K562 (cell line): ENCODE measurements at regions not wholly inside any gene's neighbourhood (a gene's known extent, or its start where the extent isn't known, plus 50 kb on each side); places are given as distances from the start of the nearest gene placed in this dataset.

Experiments used
- CEBPZ ChIP-seq: fragments of 150-350 bp; IDR thresholded peaks from 2 replicates; pipeline ENCODE4 v1.6.1; 2014; ENCODE audit warnings: low read depth, mild to moderate bottlenecking, low read length, borderline replicate concordance
- CTCF ChIP-seq, 3 experiments: IDR thresholded peaks in 2 of 3; conservative IDR thresholded peaks in 1 of 3; 2 replicates each; pipeline ENCODE4 v1.5.1; 2011 to 2012; ENCODE audit warnings: low read length in 3 of 3, mild to moderate bottlenecking in 3 of 3, control low read depth in 2 of 3, improper control_type of control experiment in 1 of 3, inconsistent platforms in 1 of 3, low read depth in 1 of 3, mixed read lengths in 1 of 3, moderate library complexity in 1 of 3; ENCODE audit not compliant: insufficient read depth in 2 of 3
- MAX ChIP-seq: sonication (generic); formaldehyde crosslinking; IDR thresholded peaks from 2 replicates; pipeline ENCODE4 v1.9.0; 2022; ENCODE audit warnings: mild to moderate bottlenecking, missing genetic modification reagents
- MCM5 ChIP-seq: fragments of 450-650 bp; IDR thresholded peaks from 2 replicates; pipeline ENCODE4 v1.6.1; 2016; ENCODE audit warnings: low read depth
- MXD1 ChIP-seq: fragments of 250-450 bp; sonication (Bioruptor Pico); IDR thresholded peaks from 2 replicates; pipeline ENCODE4 v1.8.0; 2021; ENCODE audit warnings: borderline replicate concordance, mild to moderate bottlenecking, moderate library complexity; ENCODE audit not compliant: poor library complexity, severe bottlenecking
- ZNF263 ChIP-seq: sonication (generic); formaldehyde crosslinking; IDR thresholded peaks from 2 replicates; pipeline ENCODE4 v1.8.0; 2022; ENCODE audit warnings: mild to moderate bottlenecking, missing genetic modification reagents, borderline replicate concordance

- TF ChIP-seq ZNF263 (CRISPR knock-in tag) (no peak), MCM5 (no peak), CTCF (IDR thresholded peaks at IDR 0.05 in 2 of 3, conservative IDR thresholded peaks at IDR 0.05 in 1 of 3; ENCODE audit: insufficient read depth in 2 of 3, low read depth in 1 of 3, low read length in 3 of 3) (no peak), MXD1 (CRISPR knock-in tag) (no peak), CEBPZ (no peak), MAX (CRISPR knock-in tag) (no peak)
Observed at GRCh38 chr9:102124465-102124864, 386.0 kb upstream of the GRIN3A start.
